ENCODE measurements at regions not wholly inside any gene's neighbourhood (a gene's known extent, or its start where the extent isn't known, plus 50 kb on each side); places are given as distances from the start of the nearest gene placed in this dataset.
A peak's percentile ranks its signal among the peaks of the same experiment; 100 is the strongest.

DNA sequence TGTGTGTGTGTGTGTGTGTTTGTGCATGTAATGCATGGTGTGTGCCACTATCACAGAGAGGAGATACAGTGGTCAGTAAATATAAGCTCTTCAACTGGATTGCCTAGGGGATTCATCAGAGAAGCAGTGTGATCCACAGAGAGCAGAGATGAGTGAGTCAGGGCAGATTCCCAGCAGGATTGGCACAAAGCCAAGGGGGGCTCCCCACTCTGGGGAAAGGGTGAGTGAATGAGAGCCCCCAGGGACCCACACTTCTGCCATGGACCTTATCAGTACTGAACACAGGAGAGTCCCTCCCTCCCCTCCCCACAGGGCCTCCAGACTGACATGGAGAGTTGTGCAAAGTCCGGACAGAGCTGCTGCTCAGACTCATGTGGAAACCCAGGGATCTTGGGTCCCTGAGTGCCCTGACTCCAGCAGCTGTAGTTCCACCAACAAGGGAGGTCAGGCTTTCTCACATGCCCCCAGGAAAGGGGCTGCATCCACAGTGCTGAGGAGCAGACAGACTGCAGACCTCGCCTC is 748.8 kb downstream of the NR4A2 start:
- BruUV-seq (replicated peaks) = no TSS peak
- no peak for ATAC-seq

DNA sequence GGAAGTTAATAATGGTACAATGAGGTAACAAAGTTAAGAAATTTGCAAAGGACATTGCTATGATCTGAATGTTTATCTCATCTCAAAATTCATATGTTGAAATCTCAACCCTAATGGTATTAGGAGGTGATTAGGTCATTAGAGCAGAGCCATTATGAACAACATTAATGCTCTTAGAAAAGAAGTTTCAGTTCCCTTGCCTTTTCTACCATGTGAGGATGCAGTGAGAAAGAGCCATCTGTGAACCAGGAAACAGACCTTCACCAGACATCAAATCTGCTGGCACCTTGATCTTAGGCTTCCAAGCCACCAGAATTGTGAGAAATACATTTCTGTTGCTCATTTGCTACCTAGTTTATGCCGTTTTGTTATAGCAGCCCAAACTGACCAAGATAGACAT is 757.6 kb downstream of the NR4A2 start:
- H3K4me1 ChIP-seq (ENCODE audit: insufficient read depth, low read length) = no peaks in the 10 kb centered on the region
- no TSS peak for BruUV-seq (replicated peaks)
- intact Hi-C loops (cut with micrococcal nuclease) = no loop called here
- H3K9me2 ChIP-seq (replicated peaks; ENCODE audit: low read length) = no peaks in the 10 kb centered on the region
- POLR2A ChIA-PET (ENCODE audit: unreplicated experiment) = no interaction called here
- TF ChIP-seq EZH2 (IDR thresholded peaks at IDR 0.05; ENCODE audit: low read length, unreplicated experiment) (no peak), EZH2phosphoT487 (IDR thresholded peaks at IDR 0.05; ENCODE audit: borderline replicate concordance, low read length) (no peak)
- TF ChIP-seq, protein P1, sequence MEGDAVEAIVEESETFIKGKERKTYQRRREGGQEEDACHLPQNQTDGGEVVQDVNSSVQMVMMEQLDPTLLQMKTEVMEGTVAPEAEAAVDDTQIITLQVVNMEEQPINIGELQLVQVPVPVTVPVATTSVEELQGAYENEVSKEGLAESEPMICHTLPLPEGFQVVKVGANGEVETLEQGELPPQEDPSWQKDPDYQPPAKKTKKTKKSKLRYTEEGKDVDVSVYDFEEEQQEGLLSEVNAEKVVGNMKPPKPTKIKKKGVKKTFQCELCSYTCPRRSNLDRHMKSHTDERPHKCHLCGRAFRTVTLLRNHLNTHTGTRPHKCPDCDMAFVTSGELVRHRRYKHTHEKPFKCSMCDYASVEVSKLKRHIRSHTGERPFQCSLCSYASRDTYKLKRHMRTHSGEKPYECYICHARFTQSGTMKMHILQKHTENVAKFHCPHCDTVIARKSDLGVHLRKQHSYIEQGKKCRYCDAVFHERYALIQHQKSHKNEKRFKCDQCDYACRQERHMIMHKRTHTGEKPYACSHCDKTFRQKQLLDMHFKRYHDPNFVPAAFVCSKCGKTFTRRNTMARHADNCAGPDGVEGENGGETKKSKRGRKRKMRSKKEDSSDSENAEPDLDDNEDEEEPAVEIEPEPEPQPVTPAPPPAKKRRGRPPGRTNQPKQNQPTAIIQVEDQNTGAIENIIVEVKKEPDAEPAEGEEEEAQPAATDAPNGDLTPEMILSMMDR (conservative IDR thresholded peaks at IDR 0.05; ENCODE audit: low read depth, low read length) = no peak
- H2AFZ ChIP-seq (ENCODE audit: low read length) = no peak overlapping the region
- CTCF ChIA-PET = no interaction called here
- H4K20me1 ChIP-seq (ENCODE audit: low read length) = no peaks in the 10 kb centered on the region
- H3K4me3 ChIP-seq (ENCODE audit: low read length) = no peak overlapping the region
- no peak overlapping the region for H3K9ac ChIP-seq (ENCODE audit: low read length)
- no peak overlapping the region for H3K27ac ChIP-seq (ENCODE audit: low read length)
- no peak overlapping the region for H3K4me2 ChIP-seq (ENCODE audit: low read length)
- DNase-seq (no peak), ATAC-seq (no peak)
- no peaks in the 10 kb centered on the region for H3K36me3 ChIP-seq (ENCODE audit: low read depth, low read length)
- H3F3A ChIP-seq (ENCODE audit: low read length, unreplicated experiment) = no peaks in the 10 kb centered on the region
- no peaks in the 10 kb centered on the region for H3K79me2 ChIP-seq (ENCODE audit: low read length)
- no peaks in the 10 kb centered on the region for H3K9me3 ChIP-seq (ENCODE audit: low read length)
- no peaks in the 10 kb centered on the region for H3K27me3 ChIP-seq (ENCODE audit: low read length)

More for the DNA sequence above, 748.8 kb downstream of the NR4A2 start:
- Histone ChIP-seq H3K9me2 (replicated peaks; ENCODE audit: low read length) (no peaks in the 10 kb centered on the region), H3K27me3 (ENCODE audit: low read length) (no peaks in the 10 kb centered on the region), H3K9ac (ENCODE audit: low read length) (no peak overlapping the region), H4K20me1 (ENCODE audit: low read length) (no peaks in the 10 kb centered on the region), H3F3A (ENCODE audit: low read length, unreplicated experiment) (no peaks in the 10 kb centered on the region), H3K36me3 (ENCODE audit: low read depth, low read length) (no peaks in the 10 kb centered on the region), H2AFZ (ENCODE audit: low read length) (no peak overlapping the region), H3K4me3 (ENCODE audit: low read length) (no peak overlapping the region), H3K9me3 (ENCODE audit: low read length) (no peaks in the 10 kb centered on the region), H3K79me2 (ENCODE audit: low read length) (no peaks in the 10 kb centered on the region), H3K27ac (ENCODE audit: low read length) (no peak overlapping the region), H3K4me2 (ENCODE audit: low read length) (no peak overlapping the region), H3K4me1 (ENCODE audit: insufficient read depth, low read length) (no peaks in the 10 kb centered on the region)
- TF ChIP-seq EZH2phosphoT487 (IDR thresholded peaks at IDR 0.05; ENCODE audit: borderline replicate concordance, low read length) (no peak), EZH2 (IDR thresholded peaks at IDR 0.05; ENCODE audit: low read length, unreplicated experiment) (no peak)
- TF ChIP-seq, protein P1 (conservative IDR thresholded peaks at IDR 0.05; ENCODE audit: low read depth, low read length) = no peak
- DNase-seq = no peak
- intact Hi-C loops (cut with micrococcal nuclease) = no loop called here
- ChIA-PET POLR2A (ENCODE audit: unreplicated experiment) (no interaction called here), CTCF (interaction anchor here (0.6 kb wide), 1 partner anchor 1144 kb away, joined by 3 read pairs; no protein-coding TSS in a partner anchor)

GRCh38 chr2:155547571-155547970 is 785.0 kb downstream of the NR4A2 start:
- DNase-seq = no peak
- intact Hi-C loops (cut with micrococcal nuclease) = no loop called here
- no peak for ATAC-seq
- H3F3A ChIP-seq (ENCODE audit: low read length, unreplicated experiment) = no peaks in the 10 kb centered on the region
- H3K27ac ChIP-seq (ENCODE audit: low read length) = no peak overlapping the region
- peak overlapping the region; percentile 54 for H3K4me2 ChIP-seq (ENCODE audit: low read length)
- POLR2A ChIA-PET (ENCODE audit: unreplicated experiment) = no interaction called here
- H3K9me2 ChIP-seq (replicated peaks; ENCODE audit: low read length) = no peaks in the 10 kb centered on the region
- no peaks in the 10 kb centered on the region for H3K9me3 ChIP-seq (ENCODE audit: low read length)
- H3K4me3 ChIP-seq (ENCODE audit: low read length) = 0 out of 2 replicates have a peak overlapping the region, but pooled peaks have one; percentile 35
- H3K27me3 ChIP-seq (ENCODE audit: low read length) = no peaks in the 10 kb centered on the region
- H3K79me2 ChIP-seq (ENCODE audit: low read length) = no peaks in the 10 kb centered on the region
- no peaks in the 10 kb centered on the region for H3K36me3 ChIP-seq (ENCODE audit: low read depth, low read length)
- H2AFZ ChIP-seq (ENCODE audit: low read length) = 0 out of 2 replicates have a peak overlapping the region, but pooled peaks have one; percentile 18
- no peaks in the 10 kb centered on the region for H4K20me1 ChIP-seq (ENCODE audit: low read length)
- CTCF ChIA-PET = no interaction called here
- no peaks in the 10 kb centered on the region for H3K4me1 ChIP-seq (ENCODE audit: insufficient read depth, low read length)
- TF ChIP-seq, protein P1 (conservative IDR thresholded peaks at IDR 0.05; ENCODE audit: low read depth, low read length) = no peak
- TF ChIP-seq EZH2phosphoT487 (IDR thresholded peaks at IDR 0.05; ENCODE audit: borderline replicate concordance, low read length) = no peak
- TF ChIP-seq EZH2 (IDR thresholded peaks at IDR 0.05; ENCODE audit: low read length, unreplicated experiment) = no peak
- no peak overlapping the region for H3K9ac ChIP-seq (ENCODE audit: low read length)
- no TSS peak for BruUV-seq (replicated peaks)
